Hepatocyte (in vitro differentiated cells): ENCODE measurements at regions not wholly inside any gene's neighbourhood (a gene's known extent, or its start where the extent isn't known, plus 50 kb on each side); places are given as distances from the start of the nearest gene placed in this dataset.

Source experiments
- CTCF ChIP-seq: fragments of 200-600 bp; sonication (generic); IDR thresholded peaks from 2 replicates; pipeline ENCODE4 v1.5.1; 2016; ENCODE audit warnings: antibody characterized with exemption, mild to moderate bottlenecking; ENCODE audit not compliant: poor library complexity
- EZH2 ChIP-seq: fragments of 200-600 bp; sonication (generic); IDR thresholded peaks from 2 replicates; pipeline ENCODE4 v1.6.1; 2016; ENCODE audit warnings: antibody characterized with exemption, mild to moderate bottlenecking, borderline replicate concordance

- TF ChIP-seq EZH2 (no peak), CTCF (no peak)
Measured at GRCh38 chr7:36054637-36055036, 98.4 kb upstream of the EEPD1 start.
